Natural killer cell treated with Interleukin-12 subunit alpha and Interleukin-12 subunit beta and Interleukin-15 and Interleukin-18, amount 100 ng/mL, for 72 hours (primary cell): ENCODE measurements at regions not wholly inside any gene's neighbourhood (a gene's known extent, or its start where the extent isn't known, plus 50 kb on each side); places are given as distances from the start of the nearest gene placed in this dataset.
"Not testable (repeated sequence)": the region's sequence is repeated elsewhere in the genome, so short reads cannot be mapped to it uniquely, and the experiment has no call there.

Source experiments
- ATAC-seq, 2 donors: fragments of 150-1000 bp; cut with Tn5 transposase in 1 of 2; sonication (Bioruptor Pico), chemical (Tn5 transposase) in 1 of 2; 2 replicates each; pipeline ENCODE4 v1.10.0; 2021
- DNase-seq: peaks from one replicate; pipeline ENCODE4 v3.0.0; 2022; ENCODE audit warnings: low spot score
- H3K27ac Mint-ChIP-seq, 2 donors: 1 replicate in 1 of 2; 2 replicates in 1 of 2; pipeline ENCODE4 v1.8.0; 2022; ENCODE audit warnings: mixed read lengths in 2 of 2, mild to moderate bottlenecking in 1 of 2, moderate library complexity in 1 of 2
- H3K27me3 Mint-ChIP-seq, 2 donors: 1 replicate in 1 of 2; 2 replicates in 1 of 2; pipeline ENCODE4 v1.8.0; 2022; ENCODE audit warnings: mixed read lengths in 2 of 2
- H3K36me3 Mint-ChIP-seq: one replicate; pipeline ENCODE4 v1.8.0; 2022; ENCODE audit warnings: mixed read lengths
- H3K4me1 Mint-ChIP-seq, 2 donors: 1 replicate in 1 of 2; 2 replicates in 1 of 2; pipeline ENCODE4 v1.8.0; 2022; ENCODE audit warnings: low read depth in 2 of 2, mixed read lengths in 2 of 2, mild to moderate bottlenecking in 1 of 2
- H3K4me3 Mint-ChIP-seq: one replicate; pipeline ENCODE4 v1.8.0; 2022; ENCODE audit warnings: mixed read lengths
- H3K9me3 Mint-ChIP-seq: 2 replicates; pipeline ENCODE4 v1.8.0; 2022; ENCODE audit warnings: mixed read lengths

- not testable (repeated sequence) for H3K36me3 Mint-ChIP-seq, H3K4me1 Mint-ChIP-seq, H3K4me3 Mint-ChIP-seq, ATAC-seq, H3K9me3 Mint-ChIP-seq, H3K27ac Mint-ChIP-seq, DNase-seq
- H3K27me3 Mint-ChIP-seq = peaks cover 0 to 16% of the 10 kb centered on the region in 2 donors
These were observed 101.7 kb downstream of the KLF5 start for GRCh38 chr13:73160371-73161031.

GRCh38 chr13:73158851-73159250, 100.0 kb downstream of the KLF5 start:
- Mint-ChIP-seq H3K4me3 (no peak overlapping the region), H3K9me3 (peaks cover 7% of the 10 kb centered on the region), H3K27me3 (peaks cover 0 to 16% of the 10 kb centered on the region in 2 donors), H3K36me3 (no peaks in the 10 kb centered on the region), H3K4me1 (no peaks in the 10 kb centered on the region), H3K27ac (no peak overlapping the region)
- ATAC-seq (no peak), DNase-seq (no peak)

- Mint-ChIP-seq H3K27me3 (peaks cover 0 to 16% of the 10 kb centered on the region in 2 donors), H3K4me3 (no peak overlapping the region), H3K9me3 (peaks cover 7% of the 10 kb centered on the region), H3K27ac (no peak overlapping the region), H3K36me3 (no peaks in the 10 kb centered on the region), H3K4me1 (no peaks in the 10 kb centered on the region)
- no peak for DNase-seq
- ATAC-seq = no peak
These were observed 98.2 kb downstream of the KLF5 start for GRCh38 chr13:73157031-73157430.

- ATAC-seq (no peak), DNase-seq (no peak)
- Mint-ChIP-seq H3K4me3 (no peak overlapping the region), H3K27ac (no peak overlapping the region), H3K4me1 (no peaks in the 10 kb centered on the region), H3K27me3 (peaks cover 3 to 10% of the 10 kb centered on the region in 2 donors), H3K9me3 (no peaks in the 10 kb centered on the region), H3K36me3 (no peaks in the 10 kb centered on the region)
These were observed 87.9 kb downstream of the KLF5 start for GRCh38 chr13:73146707-73147106.

GRCh38 chr13:73142071-73142470, 83.3 kb downstream of the KLF5 start:
- no peaks in the 10 kb centered on the region for H3K36me3 Mint-ChIP-seq
- H3K9me3 Mint-ChIP-seq = no peaks in the 10 kb centered on the region
- ATAC-seq (no peak), DNase-seq (no peak)
- no peaks in the 10 kb centered on the region for H3K4me1 Mint-ChIP-seq
- peaks cover 6 to 10% of the 10 kb centered on the region in 2 donors for H3K27me3 Mint-ChIP-seq
- no peak overlapping the region for H3K27ac Mint-ChIP-seq
- H3K4me3 Mint-ChIP-seq = no peak overlapping the region

GRCh38 chr13:73141292-73141771, 82.5 kb downstream of the KLF5 start:
- no peak overlapping the region for H3K27ac Mint-ChIP-seq
- DNase-seq (no peak), ATAC-seq (no peak)
- H3K36me3 Mint-ChIP-seq = no peaks in the 10 kb centered on the region
- no peaks in the 10 kb centered on the region for H3K9me3 Mint-ChIP-seq
- peaks cover 6 to 10% of the 10 kb centered on the region in 2 donors for H3K27me3 Mint-ChIP-seq
- H3K4me3 Mint-ChIP-seq = no peak overlapping the region
- no peaks in the 10 kb centered on the region for H3K4me1 Mint-ChIP-seq

- Mint-ChIP-seq H3K9me3 (no peaks in the 10 kb centered on the region), H3K27ac (no peak overlapping the region), H3K36me3 (no peaks in the 10 kb centered on the region), H3K4me3 (no peak overlapping the region), H3K27me3 (peaks cover 6 to 10% of the 10 kb centered on the region in 2 donors), H3K4me1 (no peaks in the 10 kb centered on the region)
- ATAC-seq = no peak
- no peak for DNase-seq
These were observed 82.0 kb downstream of the KLF5 start for GRCh38 chr13:73140801-73141200.

- DNase-seq (no peak), ATAC-seq (no peak)
- no peak overlapping the region for H3K27ac Mint-ChIP-seq
- no peaks in the 10 kb centered on the region for H3K36me3 Mint-ChIP-seq
- no peak overlapping the region for H3K4me3 Mint-ChIP-seq
- no peaks in the 10 kb centered on the region for H3K9me3 Mint-ChIP-seq
- no peaks in the 10 kb centered on the region for H3K4me1 Mint-ChIP-seq
- H3K27me3 Mint-ChIP-seq = peaks cover 6 to 10% of the 10 kb centered on the region in 2 donors
These were observed 80.1 kb downstream of the KLF5 start for GRCh38 chr13:73138638-73139491.

- no peak for ATAC-seq
- Mint-ChIP-seq H3K27ac (no peak overlapping the region), H3K27me3 (peaks cover 6 to 10% of the 10 kb centered on the region in 2 donors), H3K9me3 (no peaks in the 10 kb centered on the region), H3K36me3 (no peaks in the 10 kb centered on the region), H3K4me1 (no peaks in the 10 kb centered on the region), H3K4me3 (no peak overlapping the region)
- no peak for DNase-seq
These were observed 79.5 kb downstream of the KLF5 start for GRCh38 chr13:73138276-73138637.

- ATAC-seq (no peak), DNase-seq (no peak)
- Mint-ChIP-seq H3K27ac (no peak overlapping the region), H3K27me3 (peaks cover 7% of the 10 kb centered on the region in 2 donors), H3K9me3 (no peaks in the 10 kb centered on the region), H3K4me1 (no peaks in the 10 kb centered on the region), H3K36me3 (no peaks in the 10 kb centered on the region), H3K4me3 (no peak overlapping the region)
These were observed 78.0 kb downstream of the KLF5 start for GRCh38 chr13:73136776-73137175.

- DNase-seq (no peak), ATAC-seq (no peak)
- no peak overlapping the region for H3K27ac Mint-ChIP-seq
- H3K4me1 Mint-ChIP-seq = no peaks in the 10 kb centered on the region
- no peak overlapping the region for H3K4me3 Mint-ChIP-seq
- H3K36me3 Mint-ChIP-seq = no peaks in the 10 kb centered on the region
- H3K9me3 Mint-ChIP-seq = no peaks in the 10 kb centered on the region
- H3K27me3 Mint-ChIP-seq = peaks cover 7% of the 10 kb centered on the region in 2 donors
These were observed 74.7 kb downstream of the KLF5 start for GRCh38 chr13:73133531-73133930.

- no peaks in the 10 kb centered on the region for H3K36me3 Mint-ChIP-seq
- no peaks in the 10 kb centered on the region for H3K9me3 Mint-ChIP-seq
- no peaks in the 10 kb centered on the region for H3K4me1 Mint-ChIP-seq
- DNase-seq (no peak), ATAC-seq (no peak)
- peaks cover 7% of the 10 kb centered on the region in 2 donors for H3K27me3 Mint-ChIP-seq
- no peak overlapping the region for H3K4me3 Mint-ChIP-seq
- H3K27ac Mint-ChIP-seq = no peak overlapping the region
These were observed 72.4 kb downstream of the KLF5 start for GRCh38 chr13:73131247-73131646.

- DNase-seq (no peak), ATAC-seq (peak in 1 of 2 donors; percentile 44)
- no peak overlapping the region for H3K4me3 Mint-ChIP-seq
- no peaks in the 10 kb centered on the region for H3K36me3 Mint-ChIP-seq
- H3K9me3 Mint-ChIP-seq = no peaks in the 10 kb centered on the region
- no peaks in the 10 kb centered on the region for H3K4me1 Mint-ChIP-seq
- peaks cover 7 to 12% of the 10 kb centered on the region in 2 donors for H3K27me3 Mint-ChIP-seq
- no peak overlapping the region for H3K27ac Mint-ChIP-seq
These were observed 70.2 kb downstream of the KLF5 start for GRCh38 chr13:73129023-73129422.
